Dendritic cell treated with granulocyte-macrophage colony-stimulating factor and Interleukin-4, amounts not matched to agents 40 ng/mL and 50 ng/mL, for 4 days (primary cell): ENCODE measurements at regions not wholly inside any gene's neighbourhood (a gene's known extent, or its start where the extent isn't known, plus 50 kb on each side); places are given as distances from the start of the nearest gene placed in this dataset.

Experiments
- H3K27ac Mint-ChIP-seq: one replicate; pipeline ENCODE4 v1.8.0; 2022; ENCODE audit warnings: mild to moderate bottlenecking, mixed read lengths
- H3K27me3 Mint-ChIP-seq: one replicate; pipeline ENCODE4 v1.8.0; 2022; ENCODE audit warnings: mild to moderate bottlenecking, mixed read lengths
- H3K36me3 Mint-ChIP-seq: one replicate; pipeline ENCODE4 v1.8.0; 2022; ENCODE audit warnings: low read depth, mixed read lengths
- H3K4me1 Mint-ChIP-seq: one replicate; pipeline ENCODE4 v1.8.0; 2022; ENCODE audit warnings: low read depth, mixed read lengths
- H3K4me3 Mint-ChIP-seq: one replicate; pipeline ENCODE4 v1.8.0; 2022; ENCODE audit warnings: mild to moderate bottlenecking, moderate library complexity, mixed read lengths
- H3K9me3 Mint-ChIP-seq: one replicate; pipeline ENCODE4 v1.8.0; 2022; ENCODE audit warnings: mixed read lengths
- intact Hi-C: fragments of 100-400 bp; cut with micrococcal nuclease; formaldehyde crosslinking; loops from one replicate; pipeline ENCODE4 v1.15.0; 2022

DNA sequence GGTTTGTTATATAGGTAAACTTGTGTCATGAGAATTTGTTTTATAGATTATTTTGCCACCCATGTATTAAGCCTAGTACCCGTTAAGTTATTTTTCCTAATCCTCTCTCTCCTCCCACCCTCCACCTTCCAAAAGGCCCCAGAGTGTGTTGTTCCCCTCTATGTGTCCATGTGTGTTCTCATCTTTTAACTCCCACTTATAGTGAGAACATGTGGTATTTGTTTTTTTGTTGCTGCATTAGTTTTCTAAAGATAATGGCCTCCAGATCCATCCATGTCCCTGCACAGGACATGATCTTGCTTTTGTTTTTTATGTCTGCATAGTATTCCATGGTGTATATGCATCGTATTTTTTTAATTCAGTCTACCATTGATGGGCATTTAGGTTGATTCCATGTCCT lies 1075.6 kb upstream of the CNTNAP5 start:
- Mint-ChIP-seq H3K27ac (no peak overlapping the region), H3K27me3 (no peaks in the 10 kb centered on the region), H3K9me3 (peaks cover 23% of the 10 kb centered on the region), H3K4me1 (no peaks in the 10 kb centered on the region), H3K36me3 (no peaks in the 10 kb centered on the region), H3K4me3 (no peak overlapping the region)
- intact Hi-C loops = no loop called here

DNA sequence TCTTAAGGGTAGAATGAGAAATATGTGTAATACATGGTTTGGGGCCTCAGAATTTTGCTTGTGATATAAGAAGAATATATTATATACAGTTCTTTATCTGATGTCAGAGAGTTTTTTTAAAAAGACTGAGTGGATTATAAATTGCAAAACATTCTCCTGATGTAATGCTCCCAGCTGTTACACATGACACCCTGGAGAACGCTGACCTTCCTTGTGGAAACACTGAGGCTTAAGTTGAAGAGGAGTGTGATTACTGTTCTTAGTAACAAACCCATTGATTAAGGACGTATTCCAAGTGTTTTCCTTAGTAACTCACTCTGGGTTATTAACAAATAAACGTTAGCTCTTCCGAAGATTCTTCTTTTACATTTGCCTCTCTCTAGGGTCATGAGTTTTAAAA lies 1069.3 kb upstream of the CNTNAP5 start:
- Mint-ChIP-seq H3K27me3 (no peaks in the 10 kb centered on the region), H3K4me3 (no peak overlapping the region), H3K36me3 (no peaks in the 10 kb centered on the region), H3K9me3 (peaks cover 7% of the 10 kb centered on the region), H3K4me1 (no peaks in the 10 kb centered on the region), H3K27ac (no peak overlapping the region)
- intact Hi-C loops = no loop called here

DNA sequence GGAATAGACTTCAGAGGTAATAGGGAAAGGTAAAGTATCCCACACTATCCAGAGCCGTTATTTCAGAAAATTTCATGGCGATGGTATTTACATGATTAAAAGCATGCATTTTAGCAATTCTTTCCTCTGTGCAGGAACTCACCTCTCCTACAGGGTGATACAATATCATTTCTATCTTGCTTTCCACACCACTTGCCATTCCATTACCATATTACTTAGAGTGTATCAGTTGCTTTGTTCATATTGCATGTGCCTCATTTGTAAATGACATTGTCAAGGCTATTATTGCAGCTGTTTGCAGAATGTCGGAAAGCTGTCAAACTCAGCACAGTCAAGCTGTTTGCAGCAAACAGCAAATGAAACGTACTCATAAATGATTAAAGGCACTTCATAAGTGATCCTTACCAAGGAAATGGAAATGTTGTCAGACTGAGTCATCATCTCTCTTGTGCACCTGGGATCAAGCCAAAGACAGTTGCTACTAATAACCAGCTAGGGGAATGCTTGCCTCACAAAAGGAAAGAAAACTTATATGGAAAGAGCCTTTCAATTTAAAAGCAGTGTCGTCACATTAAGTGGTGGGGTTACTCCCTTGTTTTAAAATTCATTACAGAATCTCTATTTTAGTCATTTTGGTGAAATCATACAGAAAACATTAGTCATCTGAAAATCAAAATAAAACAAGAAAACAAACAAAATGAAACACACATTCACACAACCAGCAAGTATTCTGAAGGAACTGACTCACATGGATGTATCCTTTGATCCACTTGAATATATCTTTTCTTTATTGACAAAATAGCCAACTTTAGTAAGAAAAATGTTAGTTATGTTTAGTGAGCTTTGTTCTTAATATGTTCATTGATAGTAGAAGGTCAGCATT lies 1064.1 kb upstream of the CNTNAP5 start:
- Mint-ChIP-seq H3K36me3 (no peaks in the 10 kb centered on the region), H3K4me1 (no peaks in the 10 kb centered on the region), H3K9me3 (peaks cover 6% of the 10 kb centered on the region), H3K27me3 (no peaks in the 10 kb centered on the region), H3K27ac (no peak overlapping the region), H3K4me3 (no peak overlapping the region)
- intact Hi-C loops = no loop called here

DNA sequence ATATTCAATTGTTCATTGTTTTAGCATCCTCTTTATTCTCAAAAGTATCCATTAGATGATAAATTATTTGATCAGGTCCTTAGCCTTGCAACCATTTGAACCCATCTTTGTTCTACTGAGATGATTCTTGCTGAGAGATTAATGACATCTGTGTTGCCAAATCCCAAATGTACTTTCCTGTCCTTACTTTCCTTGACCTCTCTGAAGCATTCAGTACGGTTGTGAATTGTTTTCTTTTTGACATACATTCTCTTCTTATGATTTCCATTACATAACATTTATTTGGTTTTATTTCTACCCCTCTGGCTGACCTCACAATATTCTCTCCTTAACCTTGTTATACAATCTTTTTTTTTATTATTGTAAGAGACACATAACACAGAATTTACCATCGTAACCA lies 1058.6 kb upstream of the CNTNAP5 start:
- Mint-ChIP-seq H3K9me3 (peaks cover 33% of the 10 kb centered on the region), H3K27me3 (no peaks in the 10 kb centered on the region), H3K4me1 (no peaks in the 10 kb centered on the region), H3K36me3 (no peaks in the 10 kb centered on the region), H3K4me3 (no peak overlapping the region), H3K27ac (no peak overlapping the region)
- intact Hi-C loops = no loop called here

DNA sequence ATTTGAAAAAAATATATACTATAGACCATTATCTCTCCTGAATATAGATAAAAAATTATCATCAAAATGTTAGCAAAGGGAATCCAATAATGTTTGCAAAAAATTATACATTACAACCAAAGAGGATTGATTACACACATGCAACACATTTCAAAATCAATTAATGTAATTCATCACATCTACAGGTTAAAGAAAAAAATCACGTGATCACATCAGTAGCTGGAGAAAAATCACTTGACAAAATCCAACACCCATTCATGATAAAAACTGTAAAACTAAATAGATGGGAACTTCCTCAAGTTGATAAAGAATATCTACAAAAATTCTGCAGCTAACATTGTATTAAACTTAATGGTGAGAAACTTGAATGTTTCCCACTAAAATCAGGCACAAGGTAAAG lies 1047.5 kb upstream of the CNTNAP5 start:
- no peaks in the 10 kb centered on the region for H3K36me3 Mint-ChIP-seq
- no peaks in the 10 kb centered on the region for H3K27me3 Mint-ChIP-seq
- H3K4me1 Mint-ChIP-seq = peaks cover 4% of the 10 kb centered on the region
- H3K9me3 Mint-ChIP-seq = peaks cover 20% of the 10 kb centered on the region
- no peak overlapping the region for H3K4me3 Mint-ChIP-seq
- no peak overlapping the region for H3K27ac Mint-ChIP-seq
- intact Hi-C loops = no loop called here

DNA sequence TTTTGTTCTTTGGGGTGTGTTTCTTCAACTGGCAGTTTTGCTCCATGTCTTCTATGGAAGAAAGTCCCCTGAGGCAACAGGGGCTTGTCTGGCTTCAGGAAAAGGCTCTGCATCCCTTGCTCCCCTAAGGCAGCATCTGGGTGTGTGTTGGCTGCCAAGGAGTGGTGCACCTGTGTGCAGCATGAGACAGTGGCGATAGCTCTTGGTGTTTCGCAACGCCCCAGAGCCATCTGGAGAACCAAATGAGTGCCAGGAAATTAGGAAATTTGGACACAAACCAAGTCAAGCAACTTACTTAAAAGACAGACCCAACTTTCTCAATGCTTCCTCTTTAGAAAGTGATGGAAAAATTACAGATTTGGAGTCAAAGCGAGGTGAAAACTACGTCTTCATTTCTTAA lies 1044.4 kb upstream of the CNTNAP5 start:
- intact Hi-C loops = no loop called here
- peaks cover 23% of the 10 kb centered on the region for H3K9me3 Mint-ChIP-seq
- H3K36me3 Mint-ChIP-seq = no peaks in the 10 kb centered on the region
- peaks cover 4% of the 10 kb centered on the region for H3K4me1 Mint-ChIP-seq
- no peak overlapping the region for H3K27ac Mint-ChIP-seq
- H3K27me3 Mint-ChIP-seq = no peaks in the 10 kb centered on the region
- H3K4me3 Mint-ChIP-seq = no peak overlapping the region

DNA sequence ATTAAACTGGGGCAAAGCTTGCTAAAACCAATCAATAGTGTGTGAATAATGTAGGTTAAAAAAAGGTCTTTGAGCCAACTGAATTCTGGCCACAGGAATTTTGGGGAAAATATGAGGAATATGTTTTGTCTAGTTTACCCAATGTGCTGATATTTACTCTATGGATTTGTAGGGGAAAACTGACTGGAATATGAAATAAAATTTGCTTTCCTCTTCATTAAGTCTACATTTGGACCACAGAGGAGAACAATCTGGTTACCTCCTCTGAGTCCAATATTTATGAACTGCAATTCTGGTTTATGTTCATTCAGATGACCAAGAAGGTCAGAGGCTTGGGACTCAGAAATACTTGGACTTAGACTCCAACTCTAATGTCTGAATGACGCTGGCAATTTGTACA lies 1042.2 kb upstream of the CNTNAP5 start:
- H3K4me3 Mint-ChIP-seq = no peak overlapping the region
- no peaks in the 10 kb centered on the region for H3K27me3 Mint-ChIP-seq
- peaks cover 33% of the 10 kb centered on the region for H3K9me3 Mint-ChIP-seq
- intact Hi-C loops = no loop called here
- H3K4me1 Mint-ChIP-seq = peaks cover 4% of the 10 kb centered on the region
- no peak overlapping the region for H3K27ac Mint-ChIP-seq
- H3K36me3 Mint-ChIP-seq = no peaks in the 10 kb centered on the region

DNA sequence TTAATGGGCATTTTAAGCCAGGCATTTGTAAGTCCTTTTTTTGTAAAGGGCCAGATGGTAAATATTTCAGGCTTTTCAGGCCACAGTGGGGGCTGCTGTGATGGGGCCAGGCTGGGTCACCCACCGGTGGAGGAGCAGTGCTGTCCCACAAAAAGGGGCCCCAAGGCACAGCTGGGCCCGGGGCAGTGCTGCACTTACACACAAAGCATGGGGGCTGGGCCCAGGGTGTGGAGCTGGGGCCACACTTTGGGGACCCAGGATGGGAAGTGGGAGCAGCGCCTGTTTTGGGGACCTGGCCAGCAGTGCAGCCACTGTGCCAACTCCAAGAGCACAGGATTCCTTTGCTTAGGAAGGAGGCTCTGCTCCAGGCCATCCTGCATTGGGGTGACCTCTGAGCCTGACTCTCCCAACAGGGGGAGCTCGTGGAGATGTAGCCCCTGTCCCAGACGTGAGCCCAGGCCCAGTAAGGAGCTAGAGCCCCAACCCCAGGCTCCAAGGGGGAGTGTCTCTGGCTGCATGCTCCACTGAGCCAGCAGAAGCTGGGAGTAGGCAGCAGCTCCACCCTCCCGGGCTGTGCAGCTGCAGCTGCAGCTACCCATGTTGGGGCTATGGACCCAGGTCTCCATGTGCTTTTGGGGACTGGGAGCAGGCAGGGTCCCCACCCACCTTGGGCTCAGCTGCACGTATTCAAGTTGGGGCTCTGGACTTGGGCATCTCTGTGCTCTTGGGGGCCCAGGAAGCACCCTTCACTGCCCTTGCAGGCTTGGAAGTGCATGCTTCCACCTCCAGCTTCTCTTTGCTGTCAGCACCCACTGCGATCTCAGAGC lies 1036.5 kb upstream of the CNTNAP5 start:
- intact Hi-C loops = no loop called here
- Mint-ChIP-seq H3K27me3 (no peaks in the 10 kb centered on the region), H3K4me3 (no peak overlapping the region), H3K9me3 (peaks cover 33% of the 10 kb centered on the region), H3K27ac (no peak overlapping the region), H3K4me1 (no peaks in the 10 kb centered on the region), H3K36me3 (no peaks in the 10 kb centered on the region)

DNA sequence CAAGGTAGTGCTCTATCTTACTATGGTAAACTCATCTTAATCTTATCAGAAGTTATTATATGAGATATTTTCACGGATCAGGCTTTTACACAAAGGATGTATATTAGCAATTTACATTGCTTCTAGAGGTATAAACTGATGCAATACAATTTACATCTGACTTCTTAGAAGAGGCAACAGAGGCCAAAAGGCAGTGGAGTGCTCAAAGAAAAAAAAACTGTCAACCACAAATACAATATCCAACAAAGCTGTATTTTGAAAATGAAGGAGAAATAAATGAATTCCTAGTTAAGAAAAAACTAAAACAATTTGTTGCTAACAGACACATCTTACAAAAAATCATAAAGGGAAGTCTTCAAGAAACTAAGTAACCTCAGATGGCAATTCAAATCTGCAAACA lies 1031.5 kb upstream of the CNTNAP5 start:
- intact Hi-C loops = no loop called here
- Mint-ChIP-seq H3K4me3 (no peak overlapping the region), H3K27me3 (no peaks in the 10 kb centered on the region), H3K27ac (no peak overlapping the region), H3K9me3 (peaks cover 17% of the 10 kb centered on the region), H3K4me1 (no peaks in the 10 kb centered on the region), H3K36me3 (no peaks in the 10 kb centered on the region)

DNA sequence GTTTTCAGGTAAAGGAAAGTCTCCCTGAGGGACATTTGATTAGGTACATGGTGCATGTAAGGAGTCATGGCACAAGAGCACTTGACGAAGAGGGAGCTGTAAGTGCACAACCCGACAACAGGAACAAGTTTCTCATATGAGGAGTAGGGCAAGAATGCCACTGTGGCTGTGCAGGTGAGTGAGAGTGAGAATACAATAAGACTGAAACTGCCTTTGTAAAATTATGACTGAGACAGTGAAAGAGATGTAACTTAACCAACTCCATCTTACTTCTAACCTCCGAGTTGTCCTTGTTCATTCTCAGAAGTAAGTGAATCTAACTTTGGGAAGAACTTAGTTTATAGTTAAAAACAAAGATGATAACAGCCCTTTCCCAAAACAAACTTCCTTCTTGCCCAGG lies 1025.8 kb upstream of the CNTNAP5 start:
- no peaks in the 10 kb centered on the region for H3K4me1 Mint-ChIP-seq
- H3K27me3 Mint-ChIP-seq = no peaks in the 10 kb centered on the region
- intact Hi-C loops = no loop called here
- H3K27ac Mint-ChIP-seq = no peak overlapping the region
- no peak overlapping the region for H3K4me3 Mint-ChIP-seq
- H3K36me3 Mint-ChIP-seq = no peaks in the 10 kb centered on the region
- H3K9me3 Mint-ChIP-seq = peaks cover 46% of the 10 kb centered on the region

DNA sequence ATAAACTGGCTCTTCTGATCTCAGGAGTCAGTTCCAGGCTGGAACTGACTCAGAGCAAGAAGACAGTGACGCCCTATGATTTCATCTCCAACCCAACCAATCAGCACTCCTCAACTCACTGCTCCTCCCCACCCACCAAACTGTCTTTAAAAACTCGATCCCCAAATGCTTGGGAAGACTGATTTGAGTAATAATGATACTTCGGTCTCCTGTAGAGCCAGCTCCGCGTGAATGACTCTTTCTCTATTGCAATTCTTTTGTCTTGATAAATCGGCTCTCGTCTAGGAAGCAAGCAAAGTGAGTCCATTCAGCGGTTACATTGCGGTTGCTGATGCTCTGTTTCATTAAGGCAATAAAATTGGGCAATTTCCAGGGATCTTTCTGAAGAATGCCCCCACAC lies 1025.3 kb upstream of the CNTNAP5 start:
- H3K4me1 Mint-ChIP-seq = no peaks in the 10 kb centered on the region
- H3K27me3 Mint-ChIP-seq = no peaks in the 10 kb centered on the region
- peaks cover 52% of the 10 kb centered on the region for H3K9me3 Mint-ChIP-seq
- H3K27ac Mint-ChIP-seq = no peak overlapping the region
- no peaks in the 10 kb centered on the region for H3K36me3 Mint-ChIP-seq
- H3K4me3 Mint-ChIP-seq = no peak overlapping the region
- intact Hi-C loops = no loop called here

DNA sequence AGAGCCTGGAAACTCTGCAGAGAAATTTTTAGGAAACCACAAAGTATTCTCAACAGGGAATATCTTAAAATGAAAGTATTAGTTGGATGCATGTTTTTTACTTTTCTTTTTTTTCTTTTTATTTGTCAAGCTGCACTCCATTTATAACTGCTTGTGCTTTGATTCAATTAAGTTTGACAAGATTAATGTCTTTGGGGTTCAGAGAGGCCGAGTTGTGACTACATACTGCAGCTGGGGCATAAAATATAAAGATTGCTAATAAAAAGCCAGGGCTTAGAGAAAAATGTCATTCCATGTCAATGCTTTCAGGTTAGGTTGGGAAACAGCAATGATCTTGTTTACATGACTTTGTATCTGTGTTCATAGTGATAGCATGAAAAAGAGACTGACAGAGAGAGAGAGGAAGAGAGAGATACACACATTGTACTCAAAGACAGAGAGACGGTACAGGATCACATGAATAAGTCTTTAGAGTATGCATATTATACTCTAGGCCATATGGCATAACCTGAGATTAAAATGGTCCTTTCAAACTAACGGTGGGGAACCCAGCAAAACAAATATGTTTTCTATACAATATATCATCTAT lies 1022.3 kb upstream of the CNTNAP5 start:
- no peaks in the 10 kb centered on the region for H3K36me3 Mint-ChIP-seq
- H3K4me1 Mint-ChIP-seq = no peaks in the 10 kb centered on the region
- intact Hi-C loops = no loop called here
- no peak overlapping the region for H3K4me3 Mint-ChIP-seq
- H3K27ac Mint-ChIP-seq = no peak overlapping the region
- peaks cover 74% of the 10 kb centered on the region for H3K9me3 Mint-ChIP-seq
- H3K27me3 Mint-ChIP-seq = no peaks in the 10 kb centered on the region

DNA sequence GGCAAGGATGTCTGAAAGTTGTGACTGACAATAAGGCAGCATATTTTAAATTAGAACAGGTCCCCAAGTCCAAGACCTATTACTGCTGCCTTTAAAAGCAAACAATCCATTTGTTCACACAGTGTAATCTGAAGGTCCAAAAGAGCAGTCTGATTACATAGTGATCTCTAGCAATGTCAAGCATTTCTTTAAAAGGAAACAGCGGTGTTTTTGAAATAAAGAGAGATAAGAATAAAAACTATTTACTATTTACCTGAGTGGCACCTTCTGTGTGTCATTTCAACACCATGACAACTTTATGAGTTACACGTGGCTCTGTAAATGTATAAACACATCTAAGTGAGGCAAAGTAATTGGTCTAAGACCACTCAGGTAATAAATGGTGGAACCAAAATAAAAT lies 1009.9 kb upstream of the CNTNAP5 start:
- H3K4me1 Mint-ChIP-seq = no peaks in the 10 kb centered on the region
- no peaks in the 10 kb centered on the region for H3K27me3 Mint-ChIP-seq
- H3K9me3 Mint-ChIP-seq = peaks cover 19% of the 10 kb centered on the region
- H3K36me3 Mint-ChIP-seq = no peaks in the 10 kb centered on the region
- no peak overlapping the region for H3K4me3 Mint-ChIP-seq
- H3K27ac Mint-ChIP-seq = no peak overlapping the region
- intact Hi-C loops = no loop called here

DNA sequence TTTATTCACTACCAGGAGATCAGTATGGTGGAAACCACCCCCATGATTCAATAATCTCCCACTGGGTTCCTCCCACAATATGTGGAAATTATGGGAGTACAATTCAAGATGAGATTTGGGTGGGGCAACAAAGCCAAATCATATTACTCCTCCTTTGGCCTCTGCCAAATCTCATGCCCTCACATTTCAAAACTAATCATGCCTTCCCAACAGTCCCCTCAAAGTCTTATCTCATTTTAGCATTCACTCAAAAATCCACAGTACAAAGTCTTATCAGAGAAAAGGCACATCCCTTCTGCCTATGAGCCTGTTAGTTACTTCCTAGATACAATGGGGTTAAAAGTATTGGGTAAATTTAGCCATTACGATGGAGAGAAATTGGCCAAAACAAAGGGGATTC lies 989.5 kb upstream of the CNTNAP5 start:
- intact Hi-C loops = no loop called here

More for the DNA sequence above, 989.5 kb upstream of the CNTNAP5 start:
- Mint-ChIP-seq H3K36me3 (no peaks in the 10 kb centered on the region), H3K4me3 (no peak overlapping the region), H3K27ac (no peak overlapping the region), H3K27me3 (no peaks in the 10 kb centered on the region), H3K9me3 (peaks cover 29% of the 10 kb centered on the region), H3K4me1 (no peaks in the 10 kb centered on the region)
